Peyer's patch (tissue), 4 donors: ENCODE measurements at regions not wholly inside any gene's neighbourhood (a gene's known extent, or its start where the extent isn't known, plus 50 kb on each side); places are given as distances from the start of the nearest gene placed in this dataset.

Experiments used
- DNase-seq, 3 donors: peaks; one replicate each; pipeline ENCODE4 v3.0.0-alpha.2; 2017 to 2019
- H3K27ac ChIP-seq, 4 donors: fragments of 200-600 bp; sonication (generic); one replicate each; pipeline ENCODE4 v1.5.1; 2016 to 2019
- H3K27me3 ChIP-seq, 2 donors: fragments of 200-600 bp; sonication (generic); one replicate each; pipeline ENCODE4 v1.5.1; 2019
- H3K36me3 ChIP-seq, 3 donors: fragments of 200-600 bp; sonication (generic); one replicate each; pipeline ENCODE4 v1.5.1; 2016 to 2019
- H3K4me1 ChIP-seq, 4 donors: fragments of 200-600 bp; sonication (generic); one replicate each; pipeline ENCODE4 v1.5.1; 2016 to 2019
- H3K4me3 ChIP-seq, 4 donors: fragments of 200-600 bp; sonication (generic); 1 replicate in 3 of 4; 2 replicates in 1 of 4; pipeline ENCODE4 v1.5.1; 2016 to 2019; ENCODE audit warnings: mild to moderate bottlenecking in 1 of 4
- H3K9me3 ChIP-seq, 4 donors: fragments of 200-600 bp; sonication (generic); one replicate each; pipeline ENCODE4 v1.5.1; 2016 to 2019; ENCODE audit warnings: mild to moderate bottlenecking in 1 of 4
- CTCF ChIP-seq, 6 experiments: fragments of 450-650 bp in 4 of 6; fragments of 200-600 bp in 2 of 6; sonication (generic) in 1 of 6; IDR thresholded peaks; one replicate each; pipeline ENCODE4 v1.5.1; 2017 to 2019; ENCODE audit warnings: antibody characterized with exemption in 6 of 6, mild to moderate bottlenecking in 3 of 6, moderate library complexity in 1 of 6
- POLR2A ChIP-seq, 2 donors: fragments of 450-650 bp; IDR thresholded peaks; one replicate each; pipeline ENCODE4 v1.5.1; 2017; ENCODE audit warnings: antibody characterized with exemption in 2 of 2, mild to moderate bottlenecking in 2 of 2, moderate library complexity in 2 of 2

GRCh38 chr2:2869553-2869952, 508.1 kb downstream of the EIPR1 start:
- Histone ChIP-seq H3K4me1 (no peaks in the 10 kb centered on the region), H3K9me3 (peaks cover 0 to under 1% (median 0%) of the 10 kb centered on the region in 4 donors), H3K27me3 (no peaks in the 10 kb centered on the region), H3K36me3 (no peaks in the 10 kb centered on the region), H3K27ac (no peak overlapping the region), H3K4me3 (no peak overlapping the region)
- DNase-seq: no peak
- TF ChIP-seq POLR2A (IDR thresholded peaks at IDR 0.05): no peak
- no peak for TF ChIP-seq CTCF (IDR thresholded peaks at IDR 0.05)

- Histone ChIP-seq H3K4me1 (no peaks in the 10 kb centered on the region), H3K4me3 (no peak overlapping the region), H3K27me3 (no peaks in the 10 kb centered on the region), H3K27ac (no peak overlapping the region), H3K9me3 (no peaks in the 10 kb centered on the region), H3K36me3 (no peaks in the 10 kb centered on the region)
- TF ChIP-seq CTCF (IDR thresholded peaks at IDR 0.05) (no peak), POLR2A (IDR thresholded peaks at IDR 0.05) (no peak)
- DNase-seq: no peak
Observed at GRCh38 chr2:2868085-2868484, 509.5 kb downstream of the EIPR1 start.

- Histone ChIP-seq H3K36me3 (no peaks in the 10 kb centered on the region), H3K4me1 (no peaks in the 10 kb centered on the region), H3K27me3 (no peaks in the 10 kb centered on the region), H3K4me3 (no peak overlapping the region), H3K9me3 (no peaks in the 10 kb centered on the region), H3K27ac (no peak overlapping the region)
- no peak for TF ChIP-seq CTCF (IDR thresholded peaks at IDR 0.05)
- TF ChIP-seq POLR2A (IDR thresholded peaks at IDR 0.05): no peak
- DNase-seq: no peak
Observed at GRCh38 chr2:2867397-2867979, 510.1 kb downstream of the EIPR1 start.

GRCh38 chr2:2866459-2866858, 511.2 kb downstream of the EIPR1 start:
- Histone ChIP-seq H3K27ac (no peak overlapping the region), H3K4me3 (no peak overlapping the region), H3K9me3 (no peaks in the 10 kb centered on the region), H3K36me3 (no peaks in the 10 kb centered on the region), H3K27me3 (no peaks in the 10 kb centered on the region), H3K4me1 (no peaks in the 10 kb centered on the region)
- TF ChIP-seq POLR2A (IDR thresholded peaks at IDR 0.05) (no peak), CTCF (IDR thresholded peaks at IDR 0.05) (no peak)
- no peak for DNase-seq

GRCh38 chr2:2862386-2862785, 515.2 kb downstream of the EIPR1 start:
- H3K36me3 ChIP-seq: no peaks in the 10 kb centered on the region
- TF ChIP-seq CTCF (IDR thresholded peaks at IDR 0.05) (no peak), POLR2A (IDR thresholded peaks at IDR 0.05) (no peak)
- no peak overlapping the region for H3K27ac ChIP-seq
- no peaks in the 10 kb centered on the region for H3K27me3 ChIP-seq
- DNase-seq: no peak
- no peaks in the 10 kb centered on the region for H3K9me3 ChIP-seq
- no peaks in the 10 kb centered on the region for H3K4me1 ChIP-seq
- no peak overlapping the region for H3K4me3 ChIP-seq
